NCI-H128 (cell line): ENCODE measurements at regions not wholly inside any gene's neighbourhood (a gene's known extent, or its start where the extent isn't known, plus 50 kb on each side); places are given as distances from the start of the nearest gene placed in this dataset.
"Not testable (repeated sequence)": the region's sequence is repeated elsewhere in the genome, so short reads cannot be mapped to it uniquely, and the experiment has no call there.

ENCODE experiments used
- DNase-seq: peaks from one replicate; lab custom pipeline; 2025; ENCODE audit not compliant: unreplicated experiment; lab: John Stamatoyannopoulos, UW

DNA sequence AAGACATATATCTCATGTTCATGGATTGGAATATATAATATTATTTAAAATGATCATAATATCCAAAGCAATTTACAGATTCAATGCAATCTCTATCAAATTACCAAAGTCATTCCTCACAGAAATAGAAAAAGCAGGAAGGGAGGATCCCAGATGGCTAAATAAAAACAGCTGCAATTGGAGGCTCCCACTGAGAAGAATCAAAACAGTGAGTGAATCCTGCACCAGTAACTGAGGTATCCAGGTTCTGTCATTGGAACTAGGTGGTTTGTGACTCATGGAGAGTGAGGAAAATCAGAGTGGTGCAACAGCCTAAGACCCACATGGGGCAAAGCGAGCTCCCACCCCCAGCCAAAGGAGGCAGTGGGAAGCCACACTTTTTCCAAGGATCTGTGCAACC is 128.4 kb downstream of the MTERF1 start:
- no peak for DNase-seq

DNA sequence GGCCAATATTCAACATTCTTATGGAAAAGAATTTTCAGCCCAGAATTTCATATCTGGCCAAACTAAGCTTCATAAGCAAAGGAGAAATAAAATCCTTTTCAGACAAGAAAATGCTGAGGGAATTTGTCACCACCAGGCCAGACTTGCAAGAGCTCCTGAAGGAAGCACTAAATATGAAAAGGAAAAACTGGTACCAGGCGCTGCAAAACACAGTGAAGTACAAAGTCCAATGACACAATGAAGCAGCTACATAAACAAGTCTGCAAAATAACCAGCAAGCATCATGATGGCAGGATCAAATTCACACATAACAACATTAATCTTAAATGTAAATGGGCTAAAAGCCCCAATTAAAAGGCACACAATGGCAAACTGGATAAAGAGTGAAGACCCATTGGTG is 126.2 kb downstream of the MTERF1 start:
- DNase-seq: not testable (repeated sequence)

GRCh38 chr7:91755121-91755520 is 125.4 kb downstream of the MTERF1 start:
- not testable (repeated sequence) for DNase-seq

DNA sequence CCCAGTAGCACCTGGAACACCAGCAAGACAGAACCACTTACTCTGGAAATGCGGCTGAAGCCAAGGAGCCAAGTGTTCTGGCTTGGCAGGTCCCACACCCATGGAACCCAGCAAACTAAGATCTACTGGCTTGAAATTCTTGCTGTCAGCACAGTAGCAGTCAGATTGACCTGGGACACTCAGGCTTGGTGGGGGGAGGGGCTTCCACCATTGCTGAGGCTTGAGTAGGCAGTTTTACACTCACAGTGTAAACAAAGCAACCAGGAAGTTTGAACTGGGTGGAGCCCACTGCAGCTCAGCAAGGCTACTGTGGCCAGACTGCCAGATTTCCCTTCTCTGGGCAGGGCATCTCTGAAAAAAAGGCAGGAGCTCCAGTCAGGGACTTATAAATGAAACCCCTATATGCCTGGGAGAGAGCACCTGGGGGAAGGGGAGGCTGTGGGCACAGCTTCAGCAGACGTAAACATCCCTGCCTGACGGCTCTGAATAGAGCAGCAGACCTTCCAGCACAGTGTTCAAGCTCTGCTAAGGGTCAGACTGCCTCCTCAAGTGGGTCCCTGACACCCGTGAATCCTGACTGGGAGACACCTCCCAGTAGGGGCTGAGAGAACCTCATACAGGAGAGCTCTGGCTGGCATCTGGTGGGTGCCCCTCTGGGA is 121.2 kb downstream of the MTERF1 start:
- no peak for DNase-seq

DNA sequence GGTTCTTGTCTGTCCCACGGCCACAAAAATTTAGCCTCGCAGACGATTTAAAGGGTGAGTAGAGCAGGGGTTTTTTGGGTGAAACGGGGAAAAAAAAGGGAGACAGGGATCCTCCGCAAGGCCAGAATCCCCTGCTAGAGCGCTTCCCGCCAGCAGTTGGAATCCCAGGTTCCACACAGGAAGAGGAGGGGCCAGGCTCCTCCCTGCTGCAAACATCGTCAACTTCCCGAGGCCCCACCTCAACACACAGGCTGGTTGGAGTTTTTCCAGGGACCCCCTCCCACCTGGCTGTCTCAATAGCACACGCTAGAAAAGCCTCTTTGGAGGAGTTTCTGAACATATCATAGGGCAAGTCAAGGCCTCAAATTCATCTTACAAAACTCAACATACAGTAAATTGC is 112.7 kb downstream of the MTERF1 start:
- no peak for DNase-seq

DNA sequence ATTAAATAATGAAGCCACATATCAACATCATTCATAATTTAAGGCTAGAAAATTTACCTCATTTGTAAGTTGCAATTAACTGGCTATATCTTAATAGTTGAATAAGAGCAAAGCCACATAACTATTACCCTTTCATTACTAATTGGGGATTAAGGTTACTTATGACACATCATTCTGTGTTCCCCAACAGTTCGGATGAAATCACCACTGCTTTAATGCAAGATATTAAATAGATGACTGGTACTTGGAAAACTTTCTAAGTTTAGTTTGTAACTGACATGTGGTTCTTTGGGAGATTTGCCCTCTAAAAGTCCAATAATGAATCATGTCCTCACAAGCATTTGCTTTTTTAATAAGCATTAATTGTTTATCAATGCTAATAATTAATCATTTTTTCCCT is 109.1 kb downstream of the MTERF1 start:
- DNase-seq: no peak

- no peak for DNase-seq
Observed at GRCh38 chr7:91771921-91772815, 108.3 kb downstream of the MTERF1 start.

DNA sequence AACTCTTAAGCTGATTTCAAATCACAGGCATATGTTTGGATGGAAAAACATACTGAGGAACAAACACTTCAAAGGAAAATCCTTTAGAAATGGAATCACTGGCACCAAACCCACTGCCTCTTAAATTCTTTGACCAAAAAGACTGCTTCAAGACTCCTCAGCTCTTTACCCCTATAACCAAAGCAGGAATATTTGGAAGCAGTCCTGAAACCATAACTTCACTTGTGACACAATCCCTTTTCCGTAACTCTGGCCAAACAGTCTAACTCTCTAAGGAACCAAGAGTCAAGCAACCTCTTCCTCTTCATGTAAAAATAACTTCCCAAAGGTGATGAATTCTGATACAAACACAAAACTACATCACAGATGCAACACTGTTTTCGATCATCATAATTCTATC is 104.3 kb downstream of the MTERF1 start:
- DNase-seq: no peak

DNA sequence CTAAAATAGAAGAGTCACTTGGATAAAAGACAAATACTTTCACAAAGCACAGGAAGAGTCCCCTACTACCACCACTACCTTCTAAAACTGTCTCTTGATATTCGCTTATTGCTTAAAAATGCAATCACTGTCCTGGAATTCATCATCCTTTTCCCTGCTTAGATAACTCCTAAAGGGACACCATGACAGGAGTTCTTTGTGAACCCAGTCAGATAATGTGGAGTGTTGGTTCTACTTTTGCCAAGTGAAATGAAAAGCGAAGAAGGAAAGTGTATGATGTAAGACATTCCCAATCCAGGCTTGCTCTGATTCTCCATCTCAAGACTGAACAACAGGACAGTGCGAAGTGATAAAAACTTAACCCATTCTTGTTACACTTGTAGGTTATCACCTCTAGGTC is 103.0 kb downstream of the MTERF1 start:
- DNase-seq: no peak

DNA sequence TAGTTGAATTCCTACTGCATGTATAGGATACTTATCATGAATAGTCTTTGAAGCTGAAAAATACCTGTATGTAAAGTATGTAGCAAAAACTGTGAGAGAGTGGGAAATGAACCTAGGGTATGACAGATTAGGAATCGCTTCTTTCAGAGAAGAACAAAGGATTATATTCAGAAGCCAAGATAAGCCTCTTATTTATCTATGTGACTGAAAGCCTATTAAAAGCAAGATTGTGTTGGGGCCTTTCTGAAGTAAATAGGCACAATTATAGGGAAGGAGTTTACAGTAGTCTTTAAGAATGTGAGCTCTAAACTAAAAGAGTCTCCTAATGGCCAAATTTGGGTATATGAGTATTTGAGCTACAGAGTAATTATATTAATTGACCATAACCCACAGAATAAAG is 102.1 kb downstream of the MTERF1 start:
- DNase-seq: no peak

DNA sequence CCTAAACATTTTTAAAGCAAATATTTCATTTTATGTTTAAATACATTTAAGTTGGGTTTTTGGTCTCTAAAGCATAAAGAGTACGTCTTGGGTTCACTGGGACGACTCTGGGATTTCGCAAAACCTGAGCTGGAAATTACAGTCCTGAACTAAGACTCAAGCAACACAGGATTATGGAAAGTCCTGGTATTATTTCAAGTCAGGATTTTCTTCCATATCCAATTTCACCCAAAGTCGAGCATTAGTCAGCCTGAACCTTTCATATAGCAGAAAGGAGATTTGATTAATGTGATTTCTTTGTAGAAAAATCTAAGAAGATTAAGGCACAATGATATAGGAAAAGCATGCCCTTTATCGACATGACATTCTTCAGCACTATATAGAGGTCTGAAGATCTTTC is 100.0 kb downstream of the MTERF1 start:
- DNase-seq: no peak

DNA sequence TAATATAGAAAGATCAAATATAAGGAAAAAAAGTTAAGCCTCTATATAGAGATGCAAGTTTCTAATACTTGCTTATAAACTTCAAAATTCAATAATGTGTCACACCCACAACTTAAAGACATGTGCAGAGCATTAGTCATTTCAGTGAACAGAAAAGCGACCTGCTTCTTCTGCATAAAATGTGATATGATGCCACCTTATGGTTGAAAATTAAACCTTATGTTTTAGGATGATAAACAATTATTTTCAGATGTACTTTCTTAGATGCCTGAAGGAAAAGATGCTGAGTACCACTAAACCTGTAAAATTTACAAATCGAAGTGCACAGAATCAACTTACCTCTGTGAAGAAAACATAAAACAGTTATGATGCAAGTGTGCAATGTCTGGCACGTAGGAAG is 96.0 kb downstream of the MTERF1 start:
- no peak for DNase-seq

GRCh38 chr7:91787931-91788330 is 92.6 kb downstream of the MTERF1 start:
- no peak for DNase-seq

DNA sequence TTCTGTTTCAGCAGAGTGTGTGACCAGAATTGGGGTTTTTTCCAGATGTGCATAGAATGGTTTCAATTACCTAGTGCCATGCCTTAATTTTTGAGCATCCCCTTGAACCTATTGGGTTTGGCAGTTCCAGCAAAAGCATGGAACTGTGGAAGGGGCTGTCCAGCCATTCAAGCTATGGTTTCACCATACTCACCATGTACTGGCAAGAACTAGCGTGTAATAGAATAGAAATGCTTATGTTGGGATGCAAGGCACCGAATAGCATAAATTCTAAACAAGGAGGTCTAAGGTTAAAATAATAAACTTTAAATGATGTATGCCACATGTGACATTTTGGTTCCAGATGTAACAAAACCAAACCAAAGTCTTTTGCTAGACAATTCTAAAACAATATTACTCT is 91.4 kb downstream of the MTERF1 start:
- DNase-seq: no peak

GRCh38 chr7:91789558-91789957 is 90.9 kb downstream of the MTERF1 start:
- no peak for DNase-seq

- not testable (repeated sequence) for DNase-seq
Observed at GRCh38 chr7:91790646-91791045, 89.9 kb downstream of the MTERF1 start.

- no peak for DNase-seq
Observed at GRCh38 chr7:91796122-91796521, 84.4 kb downstream of the MTERF1 start.

DNA sequence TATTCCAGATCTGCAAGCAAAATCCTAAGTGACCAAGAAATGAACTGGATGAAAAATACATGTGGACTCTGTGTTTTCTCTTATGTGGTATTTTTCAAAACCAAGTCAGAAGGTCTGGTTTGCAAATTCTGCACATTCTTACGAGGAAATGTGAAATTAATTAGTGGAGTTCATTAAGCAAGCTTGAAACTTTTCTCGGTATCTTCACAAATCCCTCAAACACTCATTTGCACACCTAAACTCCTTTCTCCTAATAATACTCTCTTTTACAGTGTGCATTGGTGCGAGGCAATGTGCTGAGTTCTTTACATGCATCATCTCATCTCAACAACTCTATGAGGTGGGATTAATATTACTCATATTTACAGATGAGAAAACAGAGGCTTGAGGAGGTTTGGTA is 82.1 kb downstream of the MTERF1 start:
- no peak for DNase-seq

DNA sequence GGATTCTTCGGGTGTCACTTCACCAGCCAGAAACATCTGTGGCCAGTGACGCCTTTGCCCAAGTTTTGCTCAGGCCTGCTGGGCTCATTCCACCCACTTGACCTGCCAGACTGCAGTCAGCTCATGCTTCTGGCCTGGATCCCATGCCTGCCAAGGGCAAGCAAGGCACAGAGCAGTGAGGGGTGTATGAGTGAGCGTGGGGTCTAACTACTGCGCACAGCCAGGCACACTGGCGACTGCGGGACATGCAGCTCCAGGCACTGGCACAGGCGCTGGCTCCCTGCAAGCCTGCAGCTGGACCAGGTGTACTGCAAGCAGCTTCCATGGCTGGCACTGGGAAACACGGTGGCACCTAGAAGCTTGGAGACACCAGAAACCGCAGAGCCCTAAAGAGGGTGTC is 80.1 kb downstream of the MTERF1 start:
- DNase-seq: no peak

DNA sequence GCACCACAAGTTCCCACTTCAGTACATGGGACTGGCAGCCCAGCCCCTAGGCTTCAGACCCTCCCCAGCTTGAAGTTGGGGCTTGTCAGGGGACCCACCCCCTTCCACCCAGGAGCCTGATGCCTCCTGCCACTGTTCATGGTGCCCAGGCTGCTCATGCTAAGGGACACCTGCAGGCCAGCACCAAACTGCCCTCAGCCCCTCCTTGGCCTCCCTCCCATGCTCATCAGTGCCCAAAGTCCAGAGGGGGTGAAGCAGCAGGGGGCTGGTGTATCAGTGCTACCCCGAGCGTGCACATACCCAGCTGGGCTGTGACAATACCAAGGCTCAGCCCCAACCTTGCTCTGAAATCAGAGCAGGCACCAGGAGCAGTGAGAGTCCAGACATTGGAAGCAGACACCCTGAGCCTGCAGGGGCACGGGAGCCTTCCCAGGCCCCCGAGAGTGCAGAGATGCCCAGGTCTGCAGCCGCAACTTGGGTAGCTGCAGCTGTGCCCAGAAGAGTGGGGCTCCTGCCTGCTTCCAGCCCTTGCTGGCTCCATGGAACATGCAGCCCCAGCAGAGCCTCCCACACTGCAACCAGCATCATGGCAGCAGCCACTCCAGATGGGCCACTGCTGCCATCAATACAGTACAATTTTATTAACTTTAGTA is 79.0 kb downstream of the MTERF1 start:
- DNase-seq: no peak

DNA sequence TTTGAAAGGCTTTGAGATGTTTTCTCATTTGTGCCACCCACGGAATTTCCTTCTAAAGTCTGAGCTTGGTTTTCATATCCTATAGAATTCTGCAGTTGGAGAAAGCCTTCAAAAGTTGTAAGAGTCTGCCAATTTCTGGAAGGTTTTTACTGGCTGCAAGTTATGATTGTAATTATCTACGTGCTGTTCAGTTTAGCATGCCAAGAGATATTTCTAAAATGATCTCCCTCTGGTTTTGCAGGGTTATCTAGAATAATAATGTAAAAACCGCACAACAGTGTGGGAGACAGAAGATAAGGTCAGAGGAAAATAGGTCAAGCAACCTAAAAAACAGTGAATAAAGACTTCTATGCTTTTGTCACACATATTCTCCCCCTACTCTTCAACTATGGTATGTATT is 69.3 kb downstream of the MTERF1 start:
- no peak for DNase-seq

DNA sequence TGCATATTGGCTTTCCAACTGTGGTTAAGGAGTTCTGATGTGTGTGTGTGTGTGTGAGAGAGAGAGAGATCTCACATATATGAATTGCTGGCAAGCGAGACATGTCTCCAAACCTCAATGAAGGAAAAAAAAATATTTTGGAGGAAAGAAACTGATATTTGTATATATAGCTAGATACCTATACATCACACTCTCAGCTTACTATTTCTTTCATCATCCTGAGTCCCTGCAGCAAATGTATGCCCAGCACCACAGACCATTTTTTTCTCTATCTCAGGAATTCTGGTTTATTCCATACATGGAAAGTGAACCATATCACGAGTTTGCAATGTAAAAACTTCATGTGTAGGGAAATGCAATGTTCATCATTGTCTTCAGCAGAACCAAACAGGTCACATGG is 68.9 kb downstream of the MTERF1 start:
- no peak for DNase-seq
